Stimulated activated CD4-positive, alpha-beta T cell treated with anti-CD3 and anti-CD28 coated beads, Interleukin-4, amount 100 ng/mL, for 1 hour (primary cell): ENCODE measurements at regions not wholly inside any gene's neighbourhood (a gene's known extent, or its start where the extent isn't known, plus 50 kb on each side); places are given as distances from the start of the nearest gene placed in this dataset.

Source experiments
- DNase-seq: peaks from one replicate; pipeline ENCODE4 v3.0.0-alpha.2; 2020

DNA sequence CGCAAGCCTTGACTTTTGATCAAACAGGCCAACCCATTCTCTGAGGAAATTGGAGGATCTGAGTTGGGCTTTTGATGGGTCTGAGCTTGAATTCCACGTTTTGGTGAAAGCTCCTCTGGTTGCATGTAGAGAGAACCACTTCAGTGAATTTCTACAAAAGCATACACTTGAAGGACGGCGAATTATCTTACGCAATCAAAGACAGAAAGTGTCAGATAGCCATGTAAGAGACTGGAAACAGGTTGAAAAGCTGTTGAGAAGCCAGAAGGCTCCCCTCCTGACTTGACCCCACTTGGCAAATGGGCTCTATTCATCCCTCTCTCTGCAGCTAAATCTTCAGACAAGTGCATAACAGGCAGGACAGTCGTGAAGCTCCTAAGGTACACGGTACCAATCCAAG is 809.1 kb downstream of the BCL11B start:
- no peak for DNase-seq

GRCh38 chr14:98466807-98467206 is 805.2 kb downstream of the BCL11B start:
- DNase-seq = no peak

DNA sequence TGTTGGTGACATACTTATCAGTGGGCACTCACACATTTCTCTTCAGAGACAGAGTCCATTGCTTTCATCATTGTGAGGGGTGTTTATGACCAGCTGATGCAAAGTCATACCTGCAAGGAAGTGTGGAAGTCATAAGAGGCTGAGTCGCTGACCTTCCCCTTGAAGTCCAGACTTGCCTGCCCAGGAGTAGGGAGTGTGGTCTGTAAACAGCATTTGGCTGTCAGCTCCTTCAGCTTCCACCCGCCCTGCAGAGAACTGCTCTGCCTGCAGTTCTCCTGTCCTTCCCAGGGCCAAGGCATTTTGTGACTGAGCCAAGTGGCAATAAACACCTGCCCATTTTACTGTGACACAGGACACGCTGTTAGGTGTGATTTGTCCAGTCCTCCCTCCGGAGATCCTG is 801.3 kb downstream of the BCL11B start:
- DNase-seq = no peak

DNA sequence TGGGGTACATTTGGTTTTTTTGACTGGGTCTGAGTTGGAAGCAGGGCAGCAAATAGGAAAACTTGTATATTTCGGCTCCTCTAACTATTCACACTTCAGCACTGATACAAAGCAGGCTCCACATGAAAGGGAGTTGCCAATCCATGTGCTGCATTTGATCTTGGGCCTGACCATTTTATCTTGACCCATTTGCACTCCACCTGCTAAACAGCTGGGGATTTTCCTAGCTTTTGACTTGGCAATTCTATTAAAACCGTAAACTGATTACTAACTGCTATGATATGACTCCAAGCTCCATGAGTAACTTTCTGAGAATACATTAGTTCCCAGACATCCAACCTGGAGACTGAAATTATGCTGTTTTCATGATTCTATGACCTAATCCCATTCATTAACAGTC is 797.1 kb downstream of the BCL11B start:
- no peak for DNase-seq

GRCh38 chr14:98477935-98478334 is 794.1 kb downstream of the BCL11B start:
- DNase-seq = no peak

- DNase-seq = no peak
Observed at GRCh38 chr14:98489115-98489514, 782.9 kb downstream of the BCL11B start.

DNA sequence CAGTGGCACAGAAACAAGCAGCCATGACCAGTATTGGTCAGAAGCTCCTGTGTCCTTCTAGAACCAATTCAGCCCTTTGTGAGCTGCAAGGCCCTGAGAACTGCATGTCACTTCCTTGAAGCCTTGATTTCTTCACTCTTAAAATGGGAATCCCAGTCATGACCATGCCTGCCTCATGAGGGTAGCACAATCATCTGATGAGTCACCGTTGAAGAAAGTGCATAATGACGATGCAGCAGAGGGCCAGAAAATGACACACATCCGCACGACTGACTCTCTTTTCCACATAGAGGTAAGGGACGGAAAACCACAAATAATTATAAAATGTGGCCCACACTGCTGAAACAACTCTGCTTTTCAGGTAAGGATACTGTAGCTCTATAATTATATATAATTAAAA is 777.4 kb downstream of the BCL11B start:
- DNase-seq = no peak

DNA sequence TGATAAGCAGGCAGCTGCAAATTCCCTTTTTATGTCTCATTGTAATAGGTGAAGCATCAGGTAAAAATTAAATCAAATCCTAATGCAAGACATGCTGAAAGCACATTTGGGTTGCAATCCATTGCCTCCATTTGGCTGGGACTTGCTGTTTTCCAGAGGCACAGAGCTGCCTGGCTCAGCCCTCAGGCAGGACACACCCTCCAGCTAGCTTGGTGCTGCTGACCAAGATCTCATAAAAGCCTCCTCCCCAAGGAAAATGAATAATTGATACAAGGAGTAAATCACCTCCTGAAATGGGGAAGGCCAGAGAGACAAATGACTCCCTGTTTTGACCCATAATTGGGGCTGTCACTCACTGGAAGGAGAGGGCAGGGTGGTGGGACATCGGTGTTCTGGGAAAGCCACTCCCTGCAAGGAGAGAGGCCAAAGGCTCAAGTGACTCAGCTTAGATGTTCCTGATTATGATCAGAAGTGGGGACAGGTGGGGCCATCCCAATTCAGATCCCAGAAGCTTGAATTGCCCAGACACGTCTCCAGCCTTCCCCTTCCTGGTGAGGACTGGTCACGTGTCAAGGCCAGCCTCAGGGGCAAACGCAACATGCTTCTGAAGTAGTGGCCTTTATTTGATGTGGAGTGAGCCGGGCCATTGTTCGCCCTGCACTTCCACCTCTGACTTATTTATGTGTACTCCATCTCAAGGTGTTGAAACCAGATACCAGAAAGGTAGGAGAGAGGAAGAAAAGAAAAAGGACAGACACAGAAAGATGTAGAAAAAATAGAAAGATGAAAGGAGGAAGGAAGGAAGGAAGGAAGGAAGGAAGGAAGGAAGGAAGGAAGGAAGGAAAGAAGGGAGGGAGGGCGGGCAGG is 773.7 kb downstream of the BCL11B start:
- DNase-seq = no peak

GRCh38 chr14:98501335-98501734 is 770.7 kb downstream of the BCL11B start:
- DNase-seq = no peak

DNA sequence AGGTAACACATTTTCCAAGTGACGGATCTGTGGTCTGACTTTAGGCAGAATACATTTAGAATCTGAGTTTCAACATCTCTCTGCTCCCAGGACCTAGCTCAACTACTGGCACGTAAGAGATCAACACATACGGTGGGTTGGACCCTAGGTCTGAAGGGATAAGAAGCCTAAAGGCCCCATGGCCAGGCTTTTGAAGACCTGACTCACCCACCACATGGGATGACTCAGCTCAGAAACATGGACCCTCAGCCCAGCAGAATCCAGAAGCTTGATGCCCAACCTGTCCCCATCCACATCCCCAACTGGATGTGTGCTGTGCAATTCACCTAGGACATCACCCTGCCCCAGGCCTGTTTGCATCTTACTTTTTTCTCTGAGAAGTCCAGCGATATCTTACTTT is 770.2 kb downstream of the BCL11B start:
- DNase-seq = no peak

DNA sequence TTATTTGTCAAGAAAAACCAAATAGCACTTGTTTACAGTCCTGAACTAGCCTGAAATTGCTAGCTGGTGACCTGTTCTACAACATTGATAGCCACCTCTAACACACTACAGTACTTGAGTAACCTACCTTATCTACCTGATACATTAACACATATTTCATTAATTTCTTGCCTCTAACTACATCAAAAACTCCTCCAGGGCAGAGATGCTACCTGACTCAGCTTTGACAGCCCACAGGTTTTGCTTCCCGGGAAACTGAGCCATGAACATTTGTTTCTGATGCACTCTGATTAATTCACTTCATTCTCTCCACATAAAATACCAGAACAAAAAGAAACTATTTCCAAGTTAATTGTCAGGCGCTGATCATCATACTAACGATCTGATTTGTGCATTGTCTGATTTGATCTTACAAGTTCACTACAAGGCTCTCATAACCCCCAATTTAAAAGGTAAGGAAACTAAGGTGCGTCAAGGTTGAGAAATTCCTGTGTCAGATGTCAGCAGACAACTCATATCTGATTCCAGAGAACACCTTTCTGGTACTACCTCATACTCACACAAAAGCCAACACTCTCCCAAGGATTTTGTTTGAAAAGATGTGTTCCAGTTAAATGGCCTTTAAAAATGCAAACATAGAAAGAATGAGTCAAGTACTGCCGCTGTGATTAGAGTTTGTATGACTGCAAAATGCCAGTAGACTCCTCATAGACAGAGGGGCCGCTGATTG is 768.7 kb downstream of the BCL11B start:
- no peak for DNase-seq

DNA sequence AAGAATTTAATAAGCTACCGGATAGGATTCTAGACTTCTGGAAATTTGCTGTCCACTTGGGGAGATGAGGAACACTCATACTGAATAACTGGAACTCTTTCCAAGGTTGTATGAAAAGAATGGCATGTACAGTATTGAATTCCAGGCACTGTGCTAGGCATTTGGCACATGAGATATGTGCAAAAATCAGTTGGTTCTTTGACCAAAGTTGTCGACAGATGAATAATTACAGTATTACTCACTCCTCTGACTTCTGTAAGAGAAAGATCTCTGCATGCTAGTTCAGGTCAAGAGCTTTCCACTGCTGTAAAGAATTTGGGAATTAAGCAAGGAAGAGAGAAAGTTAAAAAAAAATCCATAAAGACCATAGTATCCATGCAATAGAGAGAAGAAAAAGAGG is 764.7 kb downstream of the BCL11B start:
- no peak for DNase-seq

- DNase-seq = no peak
Observed at GRCh38 chr14:98510392-98510791, 761.6 kb downstream of the BCL11B start.

GRCh38 chr14:98512501-98513251 is 759.3 kb downstream of the BCL11B start:
- no peak for DNase-seq

DNA sequence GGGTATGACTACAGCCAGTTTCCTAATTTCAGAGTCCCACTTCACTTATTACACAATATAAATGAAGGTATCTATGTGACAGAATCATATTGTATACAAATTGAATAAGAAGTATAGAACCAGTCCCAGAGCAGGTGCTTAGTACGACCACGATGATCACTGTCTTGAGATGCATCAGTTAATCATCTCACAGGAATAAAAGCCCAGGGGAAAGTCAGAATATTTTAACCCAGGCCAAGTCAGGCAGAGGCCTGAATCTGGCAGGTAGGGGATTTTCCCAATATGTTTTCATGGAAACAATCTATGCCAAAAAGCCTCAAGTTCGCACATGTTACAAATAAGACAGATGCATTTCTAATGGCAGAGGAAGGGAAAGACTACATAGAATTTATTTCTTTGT is 758.4 kb downstream of the BCL11B start:
- no peak for DNase-seq

- DNase-seq = no peak
Observed at GRCh38 chr14:98514016-98514415, 758.0 kb downstream of the BCL11B start.

DNA sequence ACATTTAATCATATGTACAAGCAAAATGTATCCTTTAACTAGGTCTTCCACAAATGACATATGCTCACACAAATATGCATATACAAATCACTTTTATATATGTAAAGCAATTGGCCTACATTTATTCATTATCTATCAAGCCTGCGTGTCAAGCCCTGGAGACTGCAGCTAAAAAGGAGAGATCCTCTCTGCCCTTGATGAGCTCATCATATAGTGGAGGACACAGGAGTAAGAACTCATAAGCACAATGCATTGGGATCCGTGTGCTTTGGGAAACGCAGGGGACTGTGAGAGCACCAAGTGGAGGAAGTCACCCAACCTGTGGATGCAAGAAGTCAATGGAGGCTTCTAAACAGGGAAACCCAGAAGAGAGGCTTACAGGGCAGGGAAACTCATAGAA is 735.7 kb downstream of the BCL11B start:
- DNase-seq = no peak

DNA sequence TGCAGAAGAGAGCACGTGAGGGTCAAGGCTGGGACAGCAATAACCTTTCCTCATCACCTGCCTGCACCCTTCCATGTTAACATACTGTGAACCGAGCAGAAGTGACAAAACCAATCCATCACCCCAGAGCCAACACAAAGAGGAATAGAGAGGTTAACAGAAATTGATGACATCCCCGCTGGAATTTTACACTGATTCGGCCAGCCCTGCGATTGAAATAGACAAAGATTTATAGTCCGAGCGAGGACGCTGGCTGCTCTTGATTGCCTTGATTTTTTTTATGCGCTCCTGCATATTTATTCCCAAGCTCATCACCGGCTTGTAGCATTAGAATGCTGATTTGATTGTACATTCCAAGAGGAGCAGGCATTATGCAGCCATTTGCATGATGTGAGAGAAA is 729.7 kb downstream of the BCL11B start:
- DNase-seq = no peak

- DNase-seq = no peak
Observed at GRCh38 chr14:98543074-98543473, 728.9 kb downstream of the BCL11B start.

GRCh38 chr14:98544174-98544573 is 727.8 kb downstream of the BCL11B start:
- no peak for DNase-seq

DNA sequence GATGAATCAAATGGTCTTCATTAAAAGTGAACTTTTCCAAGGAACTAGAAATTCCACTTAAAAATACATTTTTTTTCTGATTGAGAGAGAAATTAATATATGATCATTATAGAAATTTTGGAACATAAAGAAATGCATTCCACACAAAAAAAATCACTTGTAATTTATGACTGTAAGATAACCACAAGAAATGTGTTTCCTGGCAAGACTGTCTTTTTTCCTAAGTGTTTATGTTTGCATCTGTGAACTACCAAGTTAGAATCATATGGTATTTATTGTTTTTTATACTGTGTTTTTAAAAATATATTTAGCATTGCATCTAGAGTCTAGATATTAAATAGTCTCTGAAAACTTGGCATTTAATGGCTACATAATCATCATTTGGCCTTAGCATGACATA is 726.8 kb downstream of the BCL11B start:
- DNase-seq = no peak

DNA sequence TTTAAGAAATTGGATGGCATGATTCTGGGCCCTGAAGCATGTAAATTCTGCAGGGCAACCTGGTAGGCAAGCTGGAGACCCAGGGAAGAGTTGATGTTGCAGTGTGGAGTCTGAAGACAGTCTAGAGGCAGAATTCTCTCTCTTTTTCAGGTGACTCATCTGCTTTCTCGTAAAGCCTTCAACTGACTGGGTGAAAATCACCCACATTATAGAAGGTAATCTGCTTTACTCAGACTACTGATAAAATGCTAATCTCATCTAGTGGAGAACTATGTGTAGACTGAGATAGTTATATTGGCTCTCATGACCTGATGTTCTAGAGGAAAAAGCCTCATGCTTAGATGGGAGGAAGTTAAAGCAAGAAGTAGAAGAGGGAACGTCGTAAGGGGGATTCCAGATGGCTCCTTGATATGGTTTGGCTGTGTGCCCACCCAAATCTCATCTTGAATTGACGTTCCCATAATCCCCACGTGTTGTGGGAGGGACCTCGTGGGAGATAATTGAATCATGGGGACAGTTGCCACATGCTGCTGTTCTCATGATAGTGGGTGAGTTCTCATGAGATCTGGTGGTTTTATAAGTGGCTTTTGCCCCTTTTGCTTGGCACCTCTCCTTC is 723.8 kb downstream of the BCL11B start:
- peak; percentile 33 for DNase-seq

DNA sequence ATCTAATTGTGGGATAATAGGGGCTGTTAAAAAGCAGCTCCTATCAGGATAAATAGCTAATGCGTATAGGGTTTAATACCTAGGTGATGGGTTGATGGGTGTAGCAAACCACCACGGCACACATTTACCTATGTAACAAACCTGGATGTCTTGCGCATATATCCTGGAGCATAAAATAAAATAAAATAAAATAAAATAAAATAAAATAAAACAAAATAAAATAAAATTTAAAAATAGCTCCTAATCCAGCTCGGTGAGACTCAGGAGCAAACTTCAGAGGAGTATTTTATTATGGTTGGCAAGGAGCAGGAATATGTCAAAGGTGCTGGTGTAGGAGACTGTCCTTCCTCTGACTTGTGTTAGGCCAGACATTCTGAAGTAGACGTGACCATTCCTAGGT is 721.0 kb downstream of the BCL11B start:
- no peak for DNase-seq
